NCI-H774 (cell line): ENCODE measurements at regions not wholly inside any gene's neighbourhood (a gene's known extent, or its start where the extent isn't known, plus 50 kb on each side); places are given as distances from the start of the nearest gene placed in this dataset.
"Not testable (repeated sequence)": the region's sequence is repeated elsewhere in the genome, so short reads cannot be mapped to it uniquely, and the experiment has no call there.

ENCODE experiments used
- DNase-seq: peaks from one replicate; lab custom pipeline; 2025; lab: John Stamatoyannopoulos, UW

- peak; percentile 14 for DNase-seq
These were observed 116.6 kb upstream of the RBBP8 start for GRCh38 chr18:22816266-22817176.

- no peak for DNase-seq
These were observed 115.3 kb upstream of the RBBP8 start for GRCh38 chr18:22817844-22818243.

GRCh38 chr18:22822024-22822423 is 111.1 kb upstream of the RBBP8 start:
- DNase-seq, result no peak

- DNase-seq, result no peak
These were observed 110.2 kb upstream of the RBBP8 start for GRCh38 chr18:22822841-22823508.

GRCh38 chr18:22826726-22827125 is 106.4 kb upstream of the RBBP8 start:
- DNase-seq, result no peak

GRCh38 chr18:22827216-22827615 is 105.9 kb upstream of the RBBP8 start:
- DNase-seq, result no peak

- DNase-seq, result no peak
These were observed 105.4 kb upstream of the RBBP8 start for GRCh38 chr18:22827741-22828140.

- no peak for DNase-seq
These were observed 105.0 kb upstream of the RBBP8 start for GRCh38 chr18:22828171-22828570.

- not testable (repeated sequence) for DNase-seq
These were observed 104.5 kb upstream of the RBBP8 start for GRCh38 chr18:22828583-22828982.

- no peak for DNase-seq
These were observed 103.3 kb upstream of the RBBP8 start for GRCh38 chr18:22829781-22830180.

GRCh38 chr18:22830511-22830910 is 102.6 kb upstream of the RBBP8 start:
- DNase-seq, result no peak

- DNase-seq, result no peak
These were observed 101.7 kb upstream of the RBBP8 start for GRCh38 chr18:22831441-22831904.

- no peak for DNase-seq
These were observed 96.2 kb upstream of the RBBP8 start for GRCh38 chr18:22836932-22837331.

GRCh38 chr18:22838221-22838620 is 94.9 kb upstream of the RBBP8 start:
- no peak for DNase-seq

GRCh38 chr18:22838639-22839277 is 94.4 kb upstream of the RBBP8 start:
- no peak for DNase-seq

GRCh38 chr18:22839340-22839821 is 93.7 kb upstream of the RBBP8 start:
- DNase-seq, result no peak

- DNase-seq, result no peak
These were observed 92.5 kb upstream of the RBBP8 start for GRCh38 chr18:22840606-22841144.

- no peak for DNase-seq
These were observed 91.3 kb upstream of the RBBP8 start for GRCh38 chr18:22841840-22842239.

- DNase-seq, result no peak
These were observed 88.9 kb upstream of the RBBP8 start for GRCh38 chr18:22844190-22844589.

GRCh38 chr18:22844628-22845027 is 88.5 kb upstream of the RBBP8 start:
- no peak for DNase-seq

- peak; percentile 6 for DNase-seq
These were observed 86.9 kb upstream of the RBBP8 start for GRCh38 chr18:22846088-22846683.

- no peak for DNase-seq
These were observed 86.4 kb upstream of the RBBP8 start for GRCh38 chr18:22846697-22847096.
